HEK293 (cell line): ENCODE measurements at regions not wholly inside any gene's neighbourhood (a gene's known extent, or its start where the extent isn't known, plus 50 kb on each side); places are given as distances from the start of the nearest gene placed in this dataset.

Source experiments
- CTCF ChIP-seq: fragments of 450-650 bp; formaldehyde crosslinking; IDR thresholded peaks from 2 replicates; pipeline ENCODE4 v1.5.1; 2016; ENCODE audit warnings: missing biosample characterization, missing genetic modification characterization
- ZNF707 ChIP-seq: fragments of 450-650 bp; formaldehyde crosslinking; IDR thresholded peaks from 2 replicates; pipeline ENCODE4 v1.5.1; 2016; ENCODE audit warnings: missing biosample characterization, missing genetic modification characterization

- TF ChIP-seq ZNF707 (tag by site-specific recombination) (no peak), CTCF (no peak)
Measured at GRCh38 chr19:23526302-23526701, 131.0 kb upstream of the ZNF91 start.
